NCI-H2107 treated with DMSO at 0.1 percent for 48 hours (cell line): ENCODE measurements at regions not wholly inside any gene's neighbourhood (a gene's known extent, or its start where the extent isn't known, plus 50 kb on each side); places are given as distances from the start of the nearest gene placed in this dataset.
"Not testable (repeated sequence)": the region's sequence is repeated elsewhere in the genome, so short reads cannot be mapped to it uniquely, and the experiment has no call there.

Source experiments
- DNase-seq: peaks from one replicate; lab custom pipeline; 2025; ENCODE audit not compliant: unreplicated experiment; lab: John Stamatoyannopoulos, UW

GRCh38 chr5:98179791-98180755, 593.4 kb upstream of the RGMB start:
- no peak for DNase-seq

GRCh38 chr5:98186128-98186527, 587.3 kb upstream of the RGMB start:
- no peak for DNase-seq

- no peak for DNase-seq
Measured at GRCh38 chr5:98187945-98188344, 585.5 kb upstream of the RGMB start.

GRCh38 chr5:98190344-98190743, 583.1 kb upstream of the RGMB start:
- not testable (repeated sequence) for DNase-seq

GRCh38 chr5:98193921-98194760, 579.3 kb upstream of the RGMB start:
- DNase-seq: no peak

- no peak for DNase-seq
Measured at GRCh38 chr5:98200726-98201541, 572.5 kb upstream of the RGMB start.

GRCh38 chr5:98204798-98205197, 568.7 kb upstream of the RGMB start:
- no peak for DNase-seq

GRCh38 chr5:98205691-98206461, 567.6 kb upstream of the RGMB start:
- no peak for DNase-seq

GRCh38 chr5:98206566-98206965, 566.9 kb upstream of the RGMB start:
- no peak for DNase-seq

- no peak for DNase-seq
Measured at GRCh38 chr5:98209418-98209817, 564.0 kb upstream of the RGMB start.

- no peak for DNase-seq
Measured at GRCh38 chr5:98214240-98215051, 559.0 kb upstream of the RGMB start.

- DNase-seq: no peak
Measured at GRCh38 chr5:98217138-98217537, 556.3 kb upstream of the RGMB start.

- DNase-seq: no peak
Measured at GRCh38 chr5:98218838-98219237, 554.6 kb upstream of the RGMB start.

GRCh38 chr5:98227489-98227888, 546.0 kb upstream of the RGMB start:
- DNase-seq: no peak

GRCh38 chr5:98231089-98231488, 542.4 kb upstream of the RGMB start:
- DNase-seq: no peak

- DNase-seq: not testable (repeated sequence)
Measured at GRCh38 chr5:98237794-98238193, 535.7 kb upstream of the RGMB start.

- no peak for DNase-seq
Measured at GRCh38 chr5:98243972-98244371, 529.5 kb upstream of the RGMB start.

GRCh38 chr5:98248949-98249348, 524.5 kb upstream of the RGMB start:
- no peak for DNase-seq

GRCh38 chr5:98258939-98259338, 514.5 kb upstream of the RGMB start:
- no peak for DNase-seq
